Liver (tissue), 3 donors: ENCODE measurements at regions not wholly inside any gene's neighbourhood (a gene's known extent, or its start where the extent isn't known, plus 50 kb on each side); places are given as distances from the start of the nearest gene placed in this dataset.

Experiments
- EGR1 ChIP-seq, 2 donors: IDR thresholded peaks; 2 replicates each; pipeline ENCODE4 v1.6.1; 2016 to 2018; ENCODE audit warnings: antibody characterized with exemption in 2 of 2, low read depth in 2 of 2
- JUND ChIP-seq, 2 donors: IDR thresholded peaks; 2 replicates each; pipeline ENCODE4 v1.6.1; 2016; ENCODE audit warnings: antibody characterized with exemption in 2 of 2
- RAD21 ChIP-seq, 2 donors: IDR thresholded peaks; 2 replicates each; pipeline ENCODE4 v1.6.1; 2016; ENCODE audit warnings: antibody characterized with exemption in 2 of 2, mild to moderate bottlenecking in 2 of 2
- YY1 ChIP-seq: IDR thresholded peaks from 2 replicates; pipeline ENCODE4 v1.6.1; 2016; ENCODE audit warnings: antibody characterized with exemption, mild to moderate bottlenecking
- TF ChIP-seq, protein P1 (sequence below): fragments of 150-350 bp; IDR thresholded peaks from 2 replicates; pipeline ENCODE4 v1.5.1; 2017; ENCODE audit warnings: improper control_type of control experiment, low read depth, low read length; ENCODE audit not compliant: missing input control
- TF ChIP-seq, protein P2 (sequence below): IDR thresholded peaks from 2 replicates; pipeline ENCODE4 v1.6.1; 2016; ENCODE audit warnings: antibody characterized with exemption
- TF ChIP-seq, protein P3 (sequence below): IDR thresholded peaks from 2 replicates; pipeline ENCODE4 v1.6.1; 2016; ENCODE audit warnings: antibody characterized with exemption
- TF ChIP-seq, protein P4 (sequence below): IDR thresholded peaks from 2 replicates; pipeline ENCODE4 v1.6.1; 2016; ENCODE audit warnings: antibody characterized with exemption, mild to moderate bottlenecking
- donor health status: healthy.
- donor health status: healthy.

DNA sequence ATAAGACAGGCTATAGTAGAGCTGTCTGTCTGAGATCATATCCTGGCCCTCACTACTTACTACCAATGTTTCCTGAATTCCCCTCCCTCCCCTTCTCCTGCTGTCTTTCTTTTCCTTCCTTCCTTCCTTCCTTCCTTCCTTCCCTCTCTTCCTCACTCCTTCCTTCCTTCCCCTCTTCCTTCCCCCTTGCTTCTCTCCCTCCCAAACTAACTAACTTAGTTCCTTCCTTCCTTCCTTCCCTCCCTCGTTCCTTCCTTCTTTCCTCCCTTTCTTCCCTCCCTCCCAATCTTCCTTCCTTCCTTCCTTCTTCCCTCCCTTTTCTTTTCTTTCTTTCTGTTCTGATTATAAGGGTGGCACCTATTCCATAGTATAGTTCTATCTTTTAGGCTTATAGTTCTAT is 150.0 kb upstream of the GDNF start:
- TF ChIP-seq, protein P1, sequence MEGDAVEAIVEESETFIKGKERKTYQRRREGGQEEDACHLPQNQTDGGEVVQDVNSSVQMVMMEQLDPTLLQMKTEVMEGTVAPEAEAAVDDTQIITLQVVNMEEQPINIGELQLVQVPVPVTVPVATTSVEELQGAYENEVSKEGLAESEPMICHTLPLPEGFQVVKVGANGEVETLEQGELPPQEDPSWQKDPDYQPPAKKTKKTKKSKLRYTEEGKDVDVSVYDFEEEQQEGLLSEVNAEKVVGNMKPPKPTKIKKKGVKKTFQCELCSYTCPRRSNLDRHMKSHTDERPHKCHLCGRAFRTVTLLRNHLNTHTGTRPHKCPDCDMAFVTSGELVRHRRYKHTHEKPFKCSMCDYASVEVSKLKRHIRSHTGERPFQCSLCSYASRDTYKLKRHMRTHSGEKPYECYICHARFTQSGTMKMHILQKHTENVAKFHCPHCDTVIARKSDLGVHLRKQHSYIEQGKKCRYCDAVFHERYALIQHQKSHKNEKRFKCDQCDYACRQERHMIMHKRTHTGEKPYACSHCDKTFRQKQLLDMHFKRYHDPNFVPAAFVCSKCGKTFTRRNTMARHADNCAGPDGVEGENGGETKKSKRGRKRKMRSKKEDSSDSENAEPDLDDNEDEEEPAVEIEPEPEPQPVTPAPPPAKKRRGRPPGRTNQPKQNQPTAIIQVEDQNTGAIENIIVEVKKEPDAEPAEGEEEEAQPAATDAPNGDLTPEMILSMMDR: no peak
- TF ChIP-seq YY1 (no peak), JUND (IDR thresholded peaks at IDR 0.05) (no peak), RAD21 (IDR thresholded peaks at IDR 0.05) (no peak), EGR1 (IDR thresholded peaks at IDR 0.05; ENCODE audit: low read depth in 2 of 2) (no peak)
- TF ChIP-seq, protein P2, sequence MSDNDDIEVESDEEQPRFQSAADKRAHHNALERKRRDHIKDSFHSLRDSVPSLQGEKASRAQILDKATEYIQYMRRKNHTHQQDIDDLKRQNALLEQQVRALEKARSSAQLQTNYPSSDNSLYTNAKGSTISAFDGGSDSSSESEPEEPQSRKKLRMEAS: no peak
- TF ChIP-seq, protein P3, sequence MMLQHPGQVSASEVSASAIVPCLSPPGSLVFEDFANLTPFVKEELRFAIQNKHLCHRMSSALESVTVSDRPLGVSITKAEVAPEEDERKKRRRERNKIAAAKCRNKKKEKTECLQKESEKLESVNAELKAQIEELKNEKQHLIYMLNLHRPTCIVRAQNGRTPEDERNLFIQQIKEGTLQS: no peak
- TF ChIP-seq, protein P4, sequence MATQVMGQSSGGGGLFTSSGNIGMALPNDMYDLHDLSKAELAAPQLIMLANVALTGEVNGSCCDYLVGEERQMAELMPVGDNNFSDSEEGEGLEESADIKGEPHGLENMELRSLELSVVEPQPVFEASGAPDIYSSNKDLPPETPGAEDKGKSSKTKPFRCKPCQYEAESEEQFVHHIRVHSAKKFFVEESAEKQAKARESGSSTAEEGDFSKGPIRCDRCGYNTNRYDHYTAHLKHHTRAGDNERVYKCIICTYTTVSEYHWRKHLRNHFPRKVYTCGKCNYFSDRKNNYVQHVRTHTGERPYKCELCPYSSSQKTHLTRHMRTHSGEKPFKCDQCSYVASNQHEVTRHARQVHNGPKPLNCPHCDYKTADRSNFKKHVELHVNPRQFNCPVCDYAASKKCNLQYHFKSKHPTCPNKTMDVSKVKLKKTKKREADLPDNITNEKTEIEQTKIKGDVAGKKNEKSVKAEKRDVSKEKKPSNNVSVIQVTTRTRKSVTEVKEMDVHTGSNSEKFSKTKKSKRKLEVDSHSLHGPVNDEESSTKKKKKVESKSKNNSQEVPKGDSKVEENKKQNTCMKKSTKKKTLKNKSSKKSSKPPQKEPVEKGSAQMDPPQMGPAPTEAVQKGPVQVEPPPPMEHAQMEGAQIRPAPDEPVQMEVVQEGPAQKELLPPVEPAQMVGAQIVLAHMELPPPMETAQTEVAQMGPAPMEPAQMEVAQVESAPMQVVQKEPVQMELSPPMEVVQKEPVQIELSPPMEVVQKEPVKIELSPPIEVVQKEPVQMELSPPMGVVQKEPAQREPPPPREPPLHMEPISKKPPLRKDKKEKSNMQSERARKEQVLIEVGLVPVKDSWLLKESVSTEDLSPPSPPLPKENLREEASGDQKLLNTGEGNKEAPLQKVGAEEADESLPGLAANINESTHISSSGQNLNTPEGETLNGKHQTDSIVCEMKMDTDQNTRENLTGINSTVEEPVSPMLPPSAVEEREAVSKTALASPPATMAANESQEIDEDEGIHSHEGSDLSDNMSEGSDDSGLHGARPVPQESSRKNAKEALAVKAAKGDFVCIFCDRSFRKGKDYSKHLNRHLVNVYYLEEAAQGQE: no peak
